NOMO-1 treated with dmso at 0.1 percent for 144 hours (cell line): ENCODE measurements at regions not wholly inside any gene's neighbourhood (a gene's known extent, or its start where the extent isn't known, plus 50 kb on each side); places are given as distances from the start of the nearest gene placed in this dataset.
"Not testable (repeated sequence)": the region's sequence is repeated elsewhere in the genome, so short reads cannot be mapped to it uniquely, and the experiment has no call there.

Experiments
- DNase-seq: peaks from one replicate; lab custom pipeline; 2025; ENCODE audit not compliant: unreplicated experiment; lab: John Stamatoyannopoulos, UW

DNA sequence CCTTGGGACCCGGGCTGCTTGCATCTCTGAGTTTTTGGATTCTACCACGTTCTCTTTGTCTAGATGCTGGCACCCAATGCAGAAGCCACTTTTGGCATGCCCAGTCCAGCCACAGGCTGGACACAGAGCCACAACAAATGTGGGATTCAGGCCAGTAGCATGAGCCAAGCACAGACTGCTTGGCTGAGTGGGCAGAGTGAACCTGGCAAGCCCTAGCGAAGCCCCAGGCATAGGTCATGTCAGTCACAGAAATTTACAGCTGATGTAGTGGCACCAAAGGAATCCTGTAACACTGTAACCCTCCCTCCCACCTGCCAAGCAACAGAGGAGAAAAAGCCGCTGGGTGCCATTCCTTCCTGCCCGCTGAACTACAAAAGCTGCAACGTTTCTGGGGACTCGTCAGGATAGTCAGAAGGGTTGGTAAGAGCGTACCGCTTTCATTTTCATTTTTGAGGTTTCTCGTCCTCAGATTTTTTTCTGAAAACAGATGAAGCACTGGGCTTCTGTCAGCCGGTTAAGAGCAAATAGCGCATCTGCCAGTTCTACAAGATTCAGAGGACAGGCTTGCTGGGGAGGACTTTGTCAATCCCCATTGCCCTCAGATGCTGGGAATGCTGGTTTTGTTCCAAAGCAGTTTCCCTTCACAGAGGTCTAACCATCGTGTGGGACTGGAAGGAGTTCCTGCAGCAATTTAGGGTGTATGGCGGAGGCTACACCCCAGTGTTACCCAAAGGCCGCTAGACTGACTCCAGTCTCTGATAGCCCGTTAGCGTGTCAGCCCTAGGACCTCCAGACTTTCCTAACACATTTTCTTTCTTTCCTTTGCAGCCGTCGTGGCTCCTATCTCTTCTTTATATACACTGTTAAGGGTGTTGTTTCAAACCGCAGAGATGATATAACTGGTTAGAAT lies 399.0 kb downstream of the HTR1A start:
- DNase-seq, result no peak

GRCh38 chr5:63555874-63556273 lies 406.4 kb downstream of the HTR1A start:
- no peak for DNase-seq

DNA sequence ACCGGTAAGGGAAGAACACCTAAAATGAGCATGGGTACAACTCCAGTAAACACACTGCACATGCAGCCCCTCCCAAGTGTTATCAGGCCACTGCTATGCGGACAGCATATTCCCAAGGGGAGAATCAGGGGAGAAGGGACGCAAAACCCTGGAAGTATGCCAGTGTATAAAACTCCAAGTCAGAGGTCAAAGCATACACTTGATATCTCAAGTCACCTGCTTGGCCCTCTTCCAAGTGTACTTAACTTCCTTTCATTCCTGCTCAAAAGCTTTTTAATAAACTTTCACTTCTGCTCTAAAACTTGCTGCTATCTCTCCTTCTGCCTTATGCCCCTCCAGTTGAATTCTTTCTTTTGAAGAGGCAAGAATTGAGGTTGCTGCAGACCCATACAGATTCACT lies 408.1 kb downstream of the HTR1A start:
- DNase-seq, result no peak

DNA sequence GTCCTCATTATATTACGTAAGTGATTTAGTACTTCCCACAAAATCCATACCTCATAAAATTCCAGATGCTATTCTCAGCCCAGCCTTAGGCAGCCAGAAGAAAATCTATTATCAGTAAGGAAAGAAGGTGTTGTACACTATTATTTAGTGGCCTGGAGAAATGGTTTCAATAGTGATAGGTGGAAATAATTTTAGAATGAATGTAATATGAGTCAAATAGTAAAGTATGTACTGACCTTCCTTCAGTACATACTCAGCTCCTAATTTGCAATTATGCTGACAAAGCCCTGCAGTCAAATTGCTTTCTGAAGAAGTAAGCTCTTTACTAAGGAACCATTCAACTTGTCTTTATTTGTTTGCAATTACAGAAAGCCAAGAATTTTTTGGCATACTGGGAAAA lies 409.2 kb downstream of the HTR1A start:
- DNase-seq, result no peak

DNA sequence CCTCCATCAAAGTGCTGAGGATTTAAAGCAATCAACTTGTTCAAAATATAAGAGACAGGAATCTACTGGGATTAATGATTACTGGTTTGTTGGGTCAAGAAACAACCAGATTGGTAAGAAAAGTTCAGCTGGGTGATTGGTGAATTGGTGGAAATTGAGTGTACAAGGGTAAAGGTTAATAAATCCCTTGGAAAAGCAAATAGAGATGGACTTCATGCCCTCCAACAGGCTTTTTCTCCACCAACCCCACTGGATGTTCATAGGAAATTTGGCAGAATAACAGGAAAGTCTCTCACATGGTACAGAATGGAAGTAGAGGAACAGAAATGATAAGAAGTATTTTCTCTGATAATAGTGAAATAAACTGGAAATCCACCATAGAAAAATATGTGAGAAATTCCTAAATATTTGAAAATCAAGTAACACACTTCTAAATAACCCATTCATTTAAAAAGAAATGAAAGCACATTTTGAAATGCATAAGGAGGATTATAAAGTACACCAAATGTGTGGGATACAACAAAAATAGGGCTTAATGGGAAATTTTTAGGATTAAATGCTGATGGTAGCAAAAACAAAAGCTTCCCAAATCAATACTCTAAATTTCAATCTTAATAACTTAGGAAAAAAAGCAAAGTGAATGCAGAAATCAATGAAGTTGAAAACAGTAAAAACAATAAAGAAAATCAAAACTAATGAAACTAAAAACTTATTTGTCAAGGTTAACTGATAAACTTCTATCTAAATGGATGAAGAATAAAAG lies 426.2 kb downstream of the HTR1A start:
- DNase-seq, result no peak

DNA sequence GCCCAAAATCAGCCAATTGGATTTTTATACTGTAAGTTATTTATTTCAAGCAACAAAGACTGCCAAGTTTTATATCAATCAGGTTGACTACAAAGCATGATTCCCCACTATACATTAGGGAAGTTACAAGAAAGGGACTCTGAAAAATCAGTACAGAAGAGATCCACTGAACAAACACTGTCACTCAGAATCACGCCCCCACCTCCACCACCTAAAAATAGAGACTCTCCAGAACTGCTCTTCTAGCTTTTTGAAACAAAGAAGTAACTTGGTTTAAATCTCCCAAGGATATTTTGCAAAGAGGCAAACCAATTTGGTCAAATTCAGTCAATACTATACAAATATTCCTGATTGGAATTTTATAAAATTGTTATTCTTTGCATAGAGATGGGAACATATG lies 438.0 kb downstream of the HTR1A start:
- no peak for DNase-seq

DNA sequence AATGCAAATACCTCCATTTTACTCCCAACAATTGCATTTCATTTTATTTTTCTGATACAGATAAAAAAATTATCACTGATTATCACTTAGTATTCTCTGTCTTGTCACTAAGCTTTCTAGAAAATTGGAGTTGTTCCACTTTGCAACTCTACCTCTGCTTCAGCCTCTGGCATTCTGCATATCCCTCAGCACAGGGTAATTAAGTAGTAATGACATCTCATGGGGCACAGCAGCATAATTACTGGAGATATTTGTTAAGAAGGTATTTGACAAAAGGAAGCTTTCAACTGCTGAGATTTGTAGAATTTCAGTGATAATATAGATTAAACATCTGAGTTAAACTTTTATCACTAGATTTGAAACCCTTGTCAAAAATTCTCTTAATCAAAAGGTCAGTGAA lies 446.2 kb downstream of the HTR1A start:
- no peak for DNase-seq

- DNase-seq, result no peak
These were observed 462.0 kb downstream of the HTR1A start for GRCh38 chr5:63500242-63500641.

GRCh38 chr5:63495225-63495624 lies 467.0 kb downstream of the HTR1A start:
- DNase-seq, result no peak

- no peak for DNase-seq
These were observed 478.9 kb downstream of the HTR1A start for GRCh38 chr5:63483338-63483737.

DNA sequence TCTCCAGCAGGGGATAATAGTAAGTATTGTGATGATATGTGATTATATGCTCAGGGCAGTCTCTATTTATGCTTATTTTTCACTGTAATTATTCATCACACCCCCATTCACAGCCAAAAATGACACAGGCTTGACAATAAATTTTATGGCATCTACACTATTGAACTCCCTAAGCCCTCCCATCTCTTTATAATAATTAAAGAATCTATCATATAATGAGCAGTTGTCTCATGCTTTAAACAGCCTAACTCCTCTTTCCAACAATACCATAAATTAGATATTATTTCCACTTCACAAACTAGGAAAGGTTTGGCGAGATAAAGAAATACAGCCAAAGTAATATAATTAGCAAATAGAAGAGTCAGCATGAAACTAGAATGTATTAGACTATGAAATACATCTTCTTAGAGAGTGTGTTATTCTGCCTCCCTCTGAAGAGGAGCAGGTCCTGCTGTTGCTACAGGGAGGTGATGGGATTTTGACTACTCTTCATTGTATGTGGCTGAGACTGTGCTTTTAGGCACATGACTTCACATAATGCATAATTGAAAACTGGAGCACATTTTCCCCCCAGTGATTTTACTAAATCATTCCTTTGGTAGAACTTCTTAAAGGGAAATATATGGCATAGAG lies 488.8 kb downstream of the HTR1A start:
- no peak for DNase-seq

DNA sequence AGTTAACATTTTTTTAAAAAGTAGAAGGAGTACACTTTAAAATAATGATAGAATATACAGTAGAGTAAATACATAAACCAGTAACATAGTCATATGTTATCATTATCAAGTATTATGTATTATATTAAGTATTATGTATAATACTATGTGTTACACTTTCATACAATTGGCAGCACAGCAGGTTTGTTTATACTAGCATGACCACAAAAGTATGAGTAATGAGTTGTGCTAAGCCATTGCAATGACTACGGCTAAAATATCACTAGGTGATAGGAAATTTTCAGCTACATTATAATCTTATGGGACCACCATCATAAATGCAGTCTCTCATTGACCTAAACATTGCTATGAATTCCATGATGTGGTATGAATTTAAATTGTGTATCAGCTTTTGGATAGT lies 506.0 kb downstream of the HTR1A start:
- no peak for DNase-seq

GRCh38 chr5:63451188-63451587 lies 511.1 kb downstream of the HTR1A start:
- no peak for DNase-seq

DNA sequence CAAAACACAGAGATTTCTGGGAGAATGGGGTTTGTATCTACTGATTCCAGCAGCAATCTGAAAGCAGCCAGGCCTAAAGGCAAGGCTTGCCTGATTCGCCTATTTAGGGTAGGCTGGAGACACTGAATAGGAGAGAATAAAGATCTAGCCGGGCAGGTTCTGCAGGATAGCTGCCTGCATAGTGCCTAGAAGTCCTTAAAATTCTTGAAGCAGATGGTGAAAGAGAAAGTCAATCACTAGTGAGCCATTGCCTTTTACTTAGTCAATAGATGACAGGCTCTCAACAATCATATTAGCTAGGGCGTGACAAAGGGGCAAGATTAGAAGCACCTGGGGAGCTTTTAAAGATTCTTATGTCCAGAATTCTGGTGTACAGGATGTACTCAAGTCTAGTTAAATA lies 522.7 kb downstream of the HTR1A start:
- DNase-seq, result no peak

DNA sequence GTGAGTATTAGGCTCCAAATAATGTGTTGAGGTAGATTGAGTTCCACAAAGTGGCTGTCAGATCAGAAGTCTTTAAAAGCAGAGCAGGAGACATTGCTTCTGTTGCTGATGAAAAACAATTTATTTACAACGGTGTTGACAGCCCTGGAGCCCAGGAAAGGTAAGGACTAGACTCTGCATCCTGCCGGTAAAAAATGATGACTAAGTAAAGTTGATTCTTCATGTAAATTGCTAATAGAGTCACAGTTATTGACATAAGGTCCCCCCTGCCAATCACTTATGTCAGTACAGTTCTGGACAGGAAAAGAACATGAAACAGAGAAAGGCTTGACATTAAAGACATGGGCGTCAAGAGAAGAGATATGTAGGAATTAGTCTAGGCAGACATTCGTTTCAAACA lies 552.5 kb downstream of the HTR1A start:
- no peak for DNase-seq

GRCh38 chr5:63408984-63409383 lies 553.3 kb downstream of the HTR1A start:
- no peak for DNase-seq

GRCh38 chr5:63401436-63402046 lies 560.7 kb downstream of the HTR1A start:
- no peak for DNase-seq

GRCh38 chr5:63400079-63400478 lies 562.2 kb downstream of the HTR1A start:
- no peak for DNase-seq

DNA sequence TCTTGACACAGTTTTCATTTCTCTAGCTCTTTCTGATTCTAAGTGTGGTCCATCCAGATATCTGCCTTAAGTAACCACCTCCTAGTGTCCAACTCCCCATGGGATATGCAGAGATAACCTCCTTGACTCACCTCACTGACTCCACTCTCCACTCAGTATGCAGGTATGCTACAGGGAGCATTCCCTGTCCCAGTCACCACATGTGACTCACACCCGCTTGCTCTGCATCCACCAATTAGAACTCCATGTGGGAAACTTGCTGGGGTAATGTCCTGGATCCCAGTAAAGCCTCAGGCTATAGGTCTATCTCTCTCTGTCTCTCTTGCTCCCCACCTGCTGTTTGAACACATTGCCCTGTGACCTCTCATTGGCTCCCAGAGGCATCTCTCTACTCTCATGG lies 563.9 kb downstream of the HTR1A start:
- no peak for DNase-seq

DNA sequence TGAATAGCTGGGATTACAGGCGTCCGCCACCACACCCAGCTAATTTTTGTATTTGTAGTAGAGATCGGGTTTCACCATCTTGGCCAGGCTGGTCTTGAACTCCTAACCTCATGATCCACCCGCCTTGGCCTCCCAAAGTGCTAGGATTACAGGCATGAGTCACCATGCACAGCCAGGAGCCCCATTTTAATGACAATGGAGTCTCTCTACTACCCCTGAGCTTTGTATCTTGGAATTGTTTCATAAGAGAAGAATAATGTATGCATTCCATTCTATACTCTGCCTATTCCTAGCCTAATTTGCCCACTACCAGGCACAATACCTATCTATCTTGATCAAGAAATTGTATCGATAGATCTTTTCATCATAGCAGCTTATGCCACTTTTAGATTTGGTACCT lies 574.1 kb downstream of the HTR1A start:
- not testable (repeated sequence) for DNase-seq

GRCh38 chr5:63375851-63376250 lies 586.4 kb downstream of the HTR1A start:
- no peak for DNase-seq
